HG03095 (cell line): ENCODE measurements at regions not wholly inside any gene's neighbourhood (a gene's known extent, or its start where the extent isn't known, plus 50 kb on each side); places are given as distances from the start of the nearest gene placed in this dataset.

Experiments used
- ATAC-seq: cut with Tn5 transposase; IDR thresholded peaks from one replicate; pipeline ENCODE4 v1.9.1; 2021; ENCODE audit warnings: moderate library complexity; ENCODE audit not compliant: unreplicated experiment

- ATAC-seq = no peak
These were observed 377.5 kb downstream of the ZNF521 start for GRCh38 chr18:24974431-24974830.

GRCh38 chr18:24975496-24976372 lies 376.2 kb downstream of the ZNF521 start:
- ATAC-seq = no peak

- no peak for ATAC-seq
These were observed 375.5 kb downstream of the ZNF521 start for GRCh38 chr18:24976502-24976901.

DNA sequence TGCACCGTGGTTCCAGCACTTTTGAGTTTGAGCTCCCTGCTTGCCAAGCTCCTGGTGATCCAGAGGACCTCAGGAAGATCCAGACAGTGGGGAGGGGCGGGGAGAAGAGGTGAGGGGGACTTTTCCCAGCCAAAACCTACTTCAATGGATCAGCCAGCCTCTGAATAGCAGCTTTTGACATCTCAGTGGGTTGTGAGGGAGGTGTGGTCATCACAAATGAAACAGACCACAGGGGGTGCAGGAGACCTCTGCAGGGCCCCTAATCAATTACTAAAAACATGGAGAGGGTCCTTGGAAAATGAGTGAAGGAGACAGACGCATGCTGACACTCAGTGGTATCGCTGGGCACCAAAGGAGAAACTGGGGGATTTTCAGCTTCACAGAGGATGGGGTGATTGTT lies 372.7 kb downstream of the ZNF521 start:
- ATAC-seq = no peak

DNA sequence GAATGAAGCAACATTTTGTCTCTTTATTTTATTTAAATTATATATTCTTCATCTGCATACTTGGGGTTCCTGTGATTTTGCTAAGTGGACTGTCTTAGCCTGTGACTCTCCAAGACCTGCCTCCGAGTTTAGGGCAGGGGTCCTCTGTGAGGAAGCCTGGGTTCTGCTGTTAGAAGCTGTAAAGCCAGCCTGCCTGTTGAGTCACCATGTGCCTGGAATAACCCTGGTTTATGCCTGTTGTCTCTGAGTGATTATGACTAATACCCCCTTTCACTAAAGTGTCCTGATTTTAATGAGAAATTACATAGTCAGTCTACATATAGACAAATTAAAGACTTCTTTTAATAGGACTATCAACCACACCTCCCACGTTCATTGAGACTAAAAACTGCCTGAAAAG lies 369.1 kb downstream of the ZNF521 start:
- ATAC-seq = no peak

- ATAC-seq = no peak
These were observed 368.3 kb downstream of the ZNF521 start for GRCh38 chr18:24983566-24984139.

DNA sequence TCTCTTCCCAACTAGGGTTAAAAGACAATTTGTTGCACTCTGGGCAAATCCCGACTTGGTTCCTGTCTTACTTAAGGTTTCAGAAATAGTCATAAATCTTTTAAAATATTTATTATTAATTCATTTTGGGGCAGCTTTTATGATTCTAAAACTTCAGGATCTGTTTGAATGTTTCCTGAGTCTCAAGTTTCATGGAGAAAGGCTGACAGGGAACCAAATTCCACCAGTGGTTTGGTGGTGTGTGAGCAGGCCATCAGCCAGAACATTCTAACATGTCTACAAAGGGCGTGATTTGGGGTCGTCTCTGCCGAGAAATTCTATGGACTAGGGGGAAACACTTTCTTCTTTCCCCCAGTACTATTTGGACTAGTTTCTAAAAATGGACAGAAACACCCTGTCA lies 366.4 kb downstream of the ZNF521 start:
- ATAC-seq = no peak

DNA sequence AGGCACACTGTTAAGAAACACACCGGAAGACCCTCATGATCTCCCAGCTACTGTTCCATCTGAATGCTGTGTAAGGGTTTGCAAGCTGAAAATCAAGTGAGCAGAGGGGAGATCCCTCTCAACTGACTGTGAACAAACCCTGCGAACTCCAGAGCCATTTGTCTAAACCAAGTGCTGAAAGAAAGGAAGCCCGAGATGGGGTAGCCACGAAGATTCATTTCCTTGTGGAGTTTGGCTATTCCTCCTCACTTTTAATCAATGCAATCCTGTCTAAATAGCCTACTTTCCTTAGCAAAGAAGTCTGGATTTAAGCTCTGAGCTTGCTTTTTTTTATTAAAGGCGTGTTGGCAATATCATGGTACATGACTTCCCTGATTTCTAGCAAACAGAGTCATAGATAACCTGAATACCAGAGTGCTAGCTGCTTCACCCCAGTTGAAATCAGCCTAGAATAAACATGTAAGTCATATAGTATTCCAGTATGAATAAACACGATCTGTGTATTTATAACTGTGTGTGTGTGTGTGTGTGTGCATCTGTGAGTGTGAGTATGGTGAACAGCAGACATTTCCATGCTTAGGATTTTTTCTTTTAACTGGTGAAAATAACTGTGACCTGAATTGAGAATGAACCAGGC lies 365.2 kb downstream of the ZNF521 start:
- ATAC-seq = no peak

DNA sequence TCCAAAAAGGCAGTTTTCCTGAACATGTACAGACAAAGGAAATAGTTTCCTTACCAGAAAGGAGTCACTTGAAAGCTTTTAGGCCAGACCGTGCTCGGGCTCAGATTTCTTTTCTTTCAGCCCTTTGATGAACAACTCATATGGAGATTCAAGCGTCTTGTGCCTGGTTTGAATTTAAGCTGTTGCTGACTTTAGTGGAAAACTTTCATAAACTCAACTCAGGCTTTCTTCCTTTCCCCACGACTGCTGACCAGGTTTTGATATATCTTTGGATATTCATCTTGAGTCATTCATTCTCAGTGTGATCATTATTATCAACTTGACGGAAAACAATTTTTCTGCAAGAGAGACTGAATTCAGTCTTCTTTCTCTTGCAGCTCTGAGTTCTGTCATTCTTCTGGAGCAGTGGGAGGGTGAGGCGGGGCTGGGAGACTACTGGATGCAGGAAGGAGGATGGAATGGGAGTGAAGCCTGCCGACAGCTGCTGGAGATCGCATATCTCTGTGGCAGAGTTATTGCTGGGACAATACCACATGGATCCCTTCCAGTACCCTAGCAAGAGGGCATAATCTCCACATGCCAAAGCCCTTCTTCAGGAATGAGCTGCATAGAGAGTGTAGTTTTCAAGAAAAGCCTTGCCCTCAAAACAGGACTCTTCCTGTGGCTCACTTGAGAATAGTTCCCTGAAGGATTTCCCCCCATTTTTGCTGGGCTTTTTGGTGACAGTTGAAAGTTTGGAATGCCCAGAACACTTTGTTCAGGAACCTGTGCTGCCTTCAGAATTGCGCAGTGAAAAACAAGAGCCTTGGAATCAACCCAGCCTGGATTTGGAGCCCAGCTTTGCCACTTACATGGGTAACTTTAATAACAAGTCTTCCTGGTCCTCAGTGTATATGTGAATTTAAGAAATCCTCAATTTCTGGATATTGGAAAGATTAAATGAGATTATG lies 364.4 kb downstream of the ZNF521 start:
- no peak for ATAC-seq

- no peak for ATAC-seq
These were observed 363.6 kb downstream of the ZNF521 start for GRCh38 chr18:24988253-24988840.

DNA sequence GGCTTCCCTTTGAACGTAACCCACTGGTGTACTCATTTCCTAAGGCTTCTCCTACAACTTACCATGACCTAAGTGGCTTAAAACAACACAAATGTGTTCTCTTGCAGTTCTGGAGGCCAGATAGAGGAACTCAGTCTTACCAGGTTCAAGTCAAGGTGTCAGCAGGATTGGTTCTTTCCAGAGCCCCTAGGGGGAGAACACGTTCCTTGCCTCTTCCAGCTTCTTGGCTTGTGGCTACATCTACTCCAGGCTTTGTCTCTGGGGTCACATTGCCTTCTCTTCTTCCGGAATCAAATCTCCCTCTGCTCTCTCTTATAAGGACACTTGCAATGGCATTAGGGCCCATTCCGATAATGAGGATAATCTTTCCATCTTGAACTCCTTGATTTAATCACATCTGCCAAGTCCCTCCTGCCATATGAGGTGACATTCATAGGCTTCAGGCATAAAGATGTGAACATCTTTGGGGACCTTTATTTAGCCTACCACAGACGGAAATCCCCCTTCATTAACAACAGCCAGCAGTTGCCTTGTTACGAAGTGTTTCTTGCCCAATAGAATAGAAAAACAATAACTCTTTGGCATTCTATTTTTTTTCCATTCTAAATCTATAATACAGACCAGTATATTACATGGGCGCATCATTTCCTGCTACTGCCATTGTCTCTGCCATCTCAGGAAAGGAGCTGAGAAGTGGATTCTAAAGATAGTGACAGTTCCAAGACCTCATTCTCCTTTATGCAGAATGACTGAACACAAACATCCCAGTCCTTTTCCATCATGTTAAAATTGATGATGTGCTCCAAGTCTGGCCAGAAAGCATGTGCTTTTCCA lies 362.0 kb downstream of the ZNF521 start:
- ATAC-seq = no peak

GRCh38 chr18:24990671-24991134 lies 361.3 kb downstream of the ZNF521 start:
- no peak for ATAC-seq

DNA sequence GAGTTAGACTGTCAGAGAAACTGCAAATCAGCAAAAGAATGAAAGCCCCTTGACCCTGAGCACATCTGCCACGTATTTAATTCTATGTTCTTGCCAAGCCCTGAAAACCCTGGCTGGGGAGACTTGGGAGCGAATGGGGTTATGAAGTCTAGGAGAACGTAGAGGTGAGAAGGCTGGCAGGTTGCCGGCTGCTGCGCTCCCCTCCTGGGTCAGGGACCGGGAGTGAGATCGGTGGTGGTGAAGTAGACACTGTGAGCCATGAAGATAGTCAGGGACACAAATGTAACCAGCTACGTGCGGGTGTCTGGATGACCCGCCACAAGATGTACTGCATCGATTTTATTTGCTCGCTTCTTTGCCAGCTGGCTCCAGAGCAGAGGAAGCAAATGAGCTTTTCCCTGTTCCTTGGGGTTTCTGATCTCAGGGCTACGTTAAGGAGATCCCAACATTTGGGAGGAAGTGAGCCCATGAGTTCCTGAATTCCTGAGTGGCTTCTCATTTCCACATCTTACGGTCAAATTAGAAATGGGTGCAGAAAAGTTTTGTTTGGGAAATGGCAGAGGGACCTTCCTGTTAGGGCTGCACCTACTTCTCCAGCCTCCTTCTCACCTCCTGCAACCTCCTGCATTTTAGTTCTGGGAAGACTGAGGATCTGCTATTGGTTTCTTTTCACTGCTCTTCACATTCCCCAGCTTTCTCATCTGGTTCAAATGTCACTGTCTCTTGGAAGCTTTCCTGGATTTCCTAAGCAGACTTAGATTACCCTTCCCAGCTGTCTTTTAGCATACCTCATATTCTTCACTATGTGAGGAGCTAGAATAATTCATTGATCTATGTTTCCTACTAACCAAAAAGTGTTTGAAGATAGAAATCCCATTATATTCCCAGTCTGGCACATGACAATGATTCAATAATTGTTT lies 360.6 kb downstream of the ZNF521 start:
- no peak for ATAC-seq

GRCh38 chr18:24992491-24992890 lies 359.5 kb downstream of the ZNF521 start:
- no peak for ATAC-seq

GRCh38 chr18:24993628-24994027 lies 358.3 kb downstream of the ZNF521 start:
- ATAC-seq = no peak

GRCh38 chr18:24995056-24995455 lies 356.9 kb downstream of the ZNF521 start:
- ATAC-seq = no peak

GRCh38 chr18:24995755-24996154 lies 356.2 kb downstream of the ZNF521 start:
- ATAC-seq = no peak

DNA sequence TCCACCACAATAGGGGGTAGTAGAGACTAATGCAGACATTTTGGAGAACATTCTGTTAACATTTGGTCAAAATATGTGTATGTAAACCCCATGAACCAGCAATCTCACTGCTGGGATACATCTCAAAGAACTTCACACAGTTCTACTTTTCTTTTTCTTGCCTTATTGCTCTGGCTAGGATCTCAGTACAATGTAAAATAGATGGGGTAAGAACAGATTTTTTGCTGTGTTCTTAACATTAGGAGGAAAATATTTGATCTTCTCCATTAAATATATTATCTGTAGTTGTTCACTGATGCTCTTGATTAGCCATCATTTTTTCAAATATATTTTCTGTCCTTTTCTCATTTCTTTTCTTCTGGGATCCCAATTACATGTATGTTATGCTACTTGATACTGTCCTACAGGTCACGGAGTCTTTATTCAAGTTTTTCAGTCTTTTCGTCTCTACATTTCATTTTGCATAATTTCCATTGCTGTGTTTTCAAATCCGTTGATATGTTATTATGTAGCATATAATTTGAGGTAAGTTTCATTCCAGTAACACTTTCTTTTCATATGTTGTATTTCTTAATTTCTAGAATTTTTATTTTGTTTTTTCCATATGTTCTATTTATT lies 352.2 kb downstream of the ZNF521 start:
- ATAC-seq = no peak
